ENCODE measurements at regions not wholly inside any gene's neighbourhood (a gene's known extent, or its start where the extent isn't known, plus 50 kb on each side); places are given as distances from the start of the nearest gene placed in this dataset.

GRCh38 chr18:43904209-43904837 is 627.0 kb upstream of the SYT4 start:
- 36 to 58% (median 55%) methylated on average over 1 of the region's 1 CpG for WGBS, 3 donors
- H3K36me3 ChIP-seq: no peaks in the 10 kb centered on the region
- H3K27me3 ChIP-seq: no peaks in the 10 kb centered on the region
- intact Hi-C loops (cut with DNase I): no loop called here
- no peak overlapping the region for H3K27ac ChIP-seq
- DNase-seq: no peak
- TF ChIP-seq CTCF (IDR thresholded peaks at IDR 0.05) (no peak), EP300 (IDR thresholded peaks at IDR 0.05) (no peak), POLR2A (IDR thresholded peaks at IDR 0.05) (no peak)
- no peaks in the 10 kb centered on the region for H3K4me1 ChIP-seq (ENCODE audit: insufficient read depth)
- H3K9me3 ChIP-seq: no peaks in the 10 kb centered on the region
- H3K4me3 ChIP-seq: no peak overlapping the region

GRCh38 chr18:43914018-43914417 is 636.7 kb upstream of the SYT4 start:
- no peak for TF ChIP-seq EP300 (IDR thresholded peaks at IDR 0.05)
- no peak for TF ChIP-seq POLR2A (IDR thresholded peaks at IDR 0.05)
- TF ChIP-seq CTCF (IDR thresholded peaks at IDR 0.05): no peak
- Histone ChIP-seq H3K27me3 (no peaks in the 10 kb centered on the region), H3K4me1 (ENCODE audit: insufficient read depth) (no peaks in the 10 kb centered on the region), H3K9me3 (no peaks in the 10 kb centered on the region), H3K27ac (no peak overlapping the region), H3K36me3 (no peaks in the 10 kb centered on the region), H3K4me3 (no peak overlapping the region)
- 91 to 97% (median 97%) methylated on average over 2 of the region's 2 CpGs for whole genome bisulfite sequencing, 3 donors
- intact Hi-C loops (cut with DNase I): no loop called here
- DNase-seq: no peak

DNA sequence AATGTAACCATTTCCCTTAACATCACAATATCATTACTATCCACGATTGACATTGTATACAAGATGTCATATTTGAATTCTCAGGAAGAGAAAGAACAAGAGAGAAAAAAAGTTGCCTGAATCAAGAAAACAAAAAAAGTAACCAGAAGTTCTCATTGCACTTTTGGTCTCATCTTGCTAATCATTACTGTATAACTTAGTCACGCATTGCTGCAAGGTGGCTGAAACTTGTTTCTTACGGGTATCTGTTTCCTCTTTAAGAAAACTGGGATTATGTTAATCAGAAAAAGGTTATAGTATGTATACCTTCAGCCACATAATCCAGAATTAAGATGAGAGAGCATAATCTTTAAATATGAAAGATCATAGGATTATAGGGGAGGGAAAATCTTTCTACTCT is 639.7 kb upstream of the SYT4 start:
- no peak overlapping the region for H3K4me3 ChIP-seq
- DNase-seq: no peak
- no peaks in the 10 kb centered on the region for H3K4me1 ChIP-seq (ENCODE audit: insufficient read depth)
- no peaks in the 10 kb centered on the region for H3K36me3 ChIP-seq
- intact Hi-C loops (cut with DNase I): no loop called here
- no peak overlapping the region for H3K27ac ChIP-seq
- H3K9me3 ChIP-seq: no peaks in the 10 kb centered on the region
- 87 to 95% (median 93%) methylated on average over 3 of the region's 3 CpGs for WGBS, 3 donors
- no peaks in the 10 kb centered on the region for H3K27me3 ChIP-seq
- no peak for TF ChIP-seq EP300 (IDR thresholded peaks at IDR 0.05)
- no peak for TF ChIP-seq CTCF (IDR thresholded peaks at IDR 0.05)
- TF ChIP-seq POLR2A (IDR thresholded peaks at IDR 0.05): no peak

DNA sequence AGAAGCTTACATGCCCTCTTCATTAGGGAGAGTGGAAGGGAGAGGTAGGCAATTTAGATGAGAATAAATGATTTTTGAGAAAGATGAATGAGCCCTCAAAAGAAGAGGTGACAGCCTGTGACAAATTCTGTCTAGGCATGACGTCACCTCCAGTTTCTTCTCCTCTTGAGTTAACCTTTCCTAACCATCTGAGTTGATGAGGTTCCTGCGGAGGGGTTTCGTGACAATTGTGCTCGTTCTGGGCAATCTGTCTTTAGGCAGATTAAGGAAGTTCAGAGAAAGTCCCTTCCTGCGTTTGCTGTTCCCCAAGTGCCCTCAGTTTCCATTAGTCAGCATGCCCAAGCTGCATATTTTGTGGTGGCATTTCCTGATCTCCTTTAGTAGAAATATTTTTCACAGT is 640.2 kb upstream of the SYT4 start:
- WGBS, 3 donors: 89 to 97% (median 94%) methylated on average over 5 of the region's 5 CpGs
- Histone ChIP-seq H3K4me1 (ENCODE audit: insufficient read depth) (no peaks in the 10 kb centered on the region), H3K9me3 (no peaks in the 10 kb centered on the region), H3K27ac (no peak overlapping the region), H3K36me3 (no peaks in the 10 kb centered on the region), H3K4me3 (no peak overlapping the region), H3K27me3 (no peaks in the 10 kb centered on the region)
- no peak for TF ChIP-seq CTCF (IDR thresholded peaks at IDR 0.05)
- intact Hi-C loops (cut with DNase I): no loop called here
- DNase-seq: no peak
